ENCODE measurements at regions not wholly inside any gene's neighbourhood (a gene's known extent, or its start where the extent isn't known, plus 50 kb on each side); places are given as distances from the start of the nearest gene placed in this dataset.

DNA sequence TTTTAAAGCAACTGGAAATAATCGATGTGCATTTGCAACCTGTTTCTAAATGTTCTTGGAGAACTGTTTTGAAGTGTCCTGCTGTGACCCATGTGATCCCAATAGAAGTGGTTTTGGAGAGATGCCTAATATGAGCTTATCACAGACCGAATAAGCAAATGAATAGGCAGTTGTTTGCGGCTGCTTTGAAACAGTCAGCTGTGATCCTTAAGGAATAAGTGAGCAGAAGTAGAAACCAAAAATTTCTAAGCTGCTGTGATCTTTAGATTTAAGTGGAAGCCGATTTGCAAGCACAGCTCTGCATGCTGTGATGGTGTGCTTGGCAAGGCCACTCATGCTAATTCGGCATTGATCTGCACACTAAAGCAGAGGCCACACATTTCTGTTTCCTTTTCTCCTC is 329.5 kb upstream of the DUSP10 start:
- Mint-ChIP-seq H3K36me3 (ENCODE audit: low read depth) (no peaks in the 10 kb centered on the region), H3K4me3 (ENCODE audit: unreplicated experiment) (no peak overlapping the region), H3K27me3 (ENCODE audit: low read depth) (no peaks in the 10 kb centered on the region), H3K27ac (ENCODE audit: unreplicated experiment) (no peak overlapping the region), H3K9me3 (ENCODE audit: low read depth) (no peaks in the 10 kb centered on the region), H3K4me1 (ENCODE audit: low read depth) (no peaks in the 10 kb centered on the region)
- no peak for DNase-seq (ENCODE audit: low spot score)
- TF ChIP-seq, protein P1, sequence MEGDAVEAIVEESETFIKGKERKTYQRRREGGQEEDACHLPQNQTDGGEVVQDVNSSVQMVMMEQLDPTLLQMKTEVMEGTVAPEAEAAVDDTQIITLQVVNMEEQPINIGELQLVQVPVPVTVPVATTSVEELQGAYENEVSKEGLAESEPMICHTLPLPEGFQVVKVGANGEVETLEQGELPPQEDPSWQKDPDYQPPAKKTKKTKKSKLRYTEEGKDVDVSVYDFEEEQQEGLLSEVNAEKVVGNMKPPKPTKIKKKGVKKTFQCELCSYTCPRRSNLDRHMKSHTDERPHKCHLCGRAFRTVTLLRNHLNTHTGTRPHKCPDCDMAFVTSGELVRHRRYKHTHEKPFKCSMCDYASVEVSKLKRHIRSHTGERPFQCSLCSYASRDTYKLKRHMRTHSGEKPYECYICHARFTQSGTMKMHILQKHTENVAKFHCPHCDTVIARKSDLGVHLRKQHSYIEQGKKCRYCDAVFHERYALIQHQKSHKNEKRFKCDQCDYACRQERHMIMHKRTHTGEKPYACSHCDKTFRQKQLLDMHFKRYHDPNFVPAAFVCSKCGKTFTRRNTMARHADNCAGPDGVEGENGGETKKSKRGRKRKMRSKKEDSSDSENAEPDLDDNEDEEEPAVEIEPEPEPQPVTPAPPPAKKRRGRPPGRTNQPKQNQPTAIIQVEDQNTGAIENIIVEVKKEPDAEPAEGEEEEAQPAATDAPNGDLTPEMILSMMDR (IDR thresholded peaks at IDR 0.05), result no peak

DNA sequence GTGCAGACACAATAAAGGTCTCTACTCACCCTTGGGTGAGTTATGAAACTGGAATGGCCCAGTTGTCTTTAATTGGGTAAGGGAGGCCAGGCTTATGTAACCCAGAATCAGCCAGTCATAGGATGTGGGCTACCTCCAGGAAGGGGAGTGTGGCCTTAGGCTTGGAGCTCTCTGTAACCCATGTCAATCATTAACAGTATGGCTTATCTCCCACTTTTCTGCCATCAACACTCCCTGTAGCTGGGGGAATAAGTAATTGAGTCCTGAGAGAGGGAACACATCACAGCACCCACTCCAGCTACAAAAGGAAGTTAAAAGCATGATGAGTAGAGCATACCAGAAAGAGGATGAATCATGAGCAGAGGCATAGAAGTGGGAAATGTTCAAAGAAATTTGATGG is 327.0 kb upstream of the DUSP10 start:
- no peak for DNase-seq (ENCODE audit: low spot score)
- peaks cover 4% of the 10 kb centered on the region for H3K36me3 Mint-ChIP-seq (ENCODE audit: low read depth)
- no peak overlapping the region for H3K27ac Mint-ChIP-seq (ENCODE audit: unreplicated experiment)

DNA sequence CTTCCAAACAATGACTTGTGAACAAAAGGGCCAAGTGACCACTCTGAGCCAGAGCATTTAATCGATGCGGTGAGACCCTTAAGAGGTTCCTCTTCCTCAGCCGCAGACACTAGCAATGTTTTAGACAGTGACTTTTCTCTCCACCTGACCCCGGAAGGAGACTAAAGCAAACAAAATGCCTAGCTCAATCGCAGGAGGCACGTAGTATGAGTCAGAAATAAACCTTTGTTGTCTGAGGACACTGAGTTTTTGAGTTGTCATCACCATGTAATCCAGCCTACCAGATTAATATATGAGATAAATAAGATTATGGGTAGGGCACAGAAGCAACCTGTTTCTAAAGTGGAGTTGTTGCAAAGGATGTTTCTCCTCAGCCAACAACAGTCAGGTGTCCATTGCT is 326.2 kb upstream of the DUSP10 start:
- no peak for DNase-seq (ENCODE audit: low spot score)
- Mint-ChIP-seq H3K4me1 (ENCODE audit: low read depth) (no peaks in the 10 kb centered on the region), H3K27me3 (ENCODE audit: low read depth) (no peaks in the 10 kb centered on the region), H3K27ac (ENCODE audit: unreplicated experiment) (no peak overlapping the region), H3K36me3 (ENCODE audit: low read depth) (peaks cover 4% of the 10 kb centered on the region), H3K9me3 (ENCODE audit: low read depth) (peaks cover 15% of the 10 kb centered on the region), H3K4me3 (ENCODE audit: unreplicated experiment) (no peak overlapping the region)
- TF ChIP-seq, protein P1 (IDR thresholded peaks at IDR 0.05), result no peak

More for the DNA sequence above, 327.0 kb upstream of the DUSP10 start:
- TF ChIP-seq, protein P1 (IDR thresholded peaks at IDR 0.05), result no peak
- Mint-ChIP-seq H3K27me3 (ENCODE audit: low read depth) (no peaks in the 10 kb centered on the region), H3K4me3 (ENCODE audit: unreplicated experiment) (no peak overlapping the region), H3K9me3 (ENCODE audit: low read depth) (peaks cover 13% of the 10 kb centered on the region), H3K4me1 (ENCODE audit: low read depth) (no peaks in the 10 kb centered on the region)

DNA sequence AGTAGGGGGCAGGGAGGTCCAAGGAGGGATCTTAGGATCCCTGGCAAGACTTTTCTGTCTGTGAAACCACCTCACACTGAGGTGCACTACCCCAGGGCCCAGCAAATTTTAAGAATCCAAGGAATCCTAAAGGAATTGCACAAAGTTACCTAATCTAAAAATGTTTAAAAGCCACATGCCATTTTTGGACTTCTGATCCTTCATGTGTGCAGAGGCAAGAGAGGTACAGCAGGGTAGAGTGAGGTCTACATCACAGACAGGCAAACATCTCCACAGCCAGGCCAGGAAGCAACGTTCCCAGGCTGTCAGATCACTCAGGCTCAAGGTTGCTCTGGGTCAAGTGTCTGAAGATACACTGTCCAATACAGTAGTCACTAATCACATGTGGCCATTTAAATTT is 324.6 kb upstream of the DUSP10 start:
- Mint-ChIP-seq H3K27me3 (ENCODE audit: low read depth) (no peaks in the 10 kb centered on the region), H3K4me3 (ENCODE audit: unreplicated experiment) (no peak overlapping the region), H3K36me3 (ENCODE audit: low read depth) (peaks cover 4% of the 10 kb centered on the region), H3K27ac (ENCODE audit: unreplicated experiment) (no peak overlapping the region), H3K4me1 (ENCODE audit: low read depth) (no peaks in the 10 kb centered on the region), H3K9me3 (ENCODE audit: low read depth) (peaks cover 15% of the 10 kb centered on the region)
- no peak for DNase-seq (ENCODE audit: low spot score)
- TF ChIP-seq, protein P1 (IDR thresholded peaks at IDR 0.05), result no peak

DNA sequence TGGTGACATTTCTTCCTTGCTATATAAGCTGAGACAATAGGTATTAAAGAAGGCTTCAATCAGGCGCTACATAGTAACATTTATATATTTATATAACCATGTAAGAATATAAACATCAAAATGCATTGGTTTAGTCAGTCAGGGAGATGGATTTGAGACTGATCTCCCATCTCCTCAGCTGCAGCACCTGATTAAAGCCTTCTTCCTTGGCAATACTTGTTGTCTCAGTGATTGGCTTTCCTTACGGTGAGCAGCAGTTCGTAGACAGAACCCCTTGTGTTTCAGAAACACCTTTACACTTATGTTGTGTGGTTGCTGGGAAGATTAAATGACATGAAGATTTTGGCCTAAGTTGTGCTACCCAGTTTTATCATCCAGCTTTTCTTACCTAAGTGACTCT is 323.3 kb upstream of the DUSP10 start:
- peaks cover 4% of the 10 kb centered on the region for H3K36me3 Mint-ChIP-seq (ENCODE audit: low read depth)
- TF ChIP-seq, protein P1 (IDR thresholded peaks at IDR 0.05), result no peak
- H3K4me1 Mint-ChIP-seq (ENCODE audit: low read depth), result no peaks in the 10 kb centered on the region
- no peak overlapping the region for H3K4me3 Mint-ChIP-seq (ENCODE audit: unreplicated experiment)
- H3K9me3 Mint-ChIP-seq (ENCODE audit: low read depth), result peaks cover 15% of the 10 kb centered on the region
- no peaks in the 10 kb centered on the region for H3K27me3 Mint-ChIP-seq (ENCODE audit: low read depth)
- no peak overlapping the region for H3K27ac Mint-ChIP-seq (ENCODE audit: unreplicated experiment)
- DNase-seq (ENCODE audit: low spot score), result no peak

Measured in chondrocyte (in vitro differentiated cells).